ENCODE measurements at regions not wholly inside any gene's neighbourhood (a gene's known extent, or its start where the extent isn't known, plus 50 kb on each side); places are given as distances from the start of the nearest gene placed in this dataset.
"Not testable (repeated sequence)": the region's sequence is repeated elsewhere in the genome, so short reads cannot be mapped to it uniquely, and the experiment has no call there.

DNA sequence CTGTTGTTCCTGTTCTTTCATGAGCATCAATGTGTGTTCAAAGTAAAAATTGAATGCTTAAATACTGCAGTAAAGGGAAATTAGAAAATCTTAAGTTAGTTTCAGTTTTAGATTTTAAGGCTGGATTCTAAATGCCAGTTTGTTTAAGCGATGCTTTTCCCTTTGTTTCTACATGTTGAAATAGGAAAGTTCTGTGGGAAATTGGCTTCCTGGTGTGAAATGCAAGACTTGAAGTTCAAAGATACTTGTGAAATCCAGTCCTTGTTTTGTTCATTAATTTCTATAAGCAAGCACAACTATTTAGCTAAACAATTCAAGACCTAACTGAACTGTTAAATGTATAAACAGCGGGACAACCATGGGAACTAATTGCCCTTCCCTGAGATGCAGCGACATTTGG, 149.1 kb downstream of the LYPLAL1 start:
- ATAC-seq, result no peak
- no peak for TF ChIP-seq CTCF (IDR thresholded peaks at IDR 0.05)
- Histone ChIP-seq H3K4me1 (peaks cover 0 to 6% (median 0%) of the 10 kb centered on the region in 9 donors), H3K36me3 (peaks cover 0 to 6% (median 0%) of the 10 kb centered on the region in 9 donors), H3K27ac (no peak overlapping the region), H3K9me3 (no peaks in the 10 kb centered on the region), H3K4me3 (no peak overlapping the region), H3K27me3 (no peaks in the 10 kb centered on the region)
- DNase-seq, result no peak
- WGBS, 2 donors, result 93 to 95% methylated on average over 3 of the region's 3 CpGs
- intact Hi-C loops (cut with DNase I), result no loop called here

DNA sequence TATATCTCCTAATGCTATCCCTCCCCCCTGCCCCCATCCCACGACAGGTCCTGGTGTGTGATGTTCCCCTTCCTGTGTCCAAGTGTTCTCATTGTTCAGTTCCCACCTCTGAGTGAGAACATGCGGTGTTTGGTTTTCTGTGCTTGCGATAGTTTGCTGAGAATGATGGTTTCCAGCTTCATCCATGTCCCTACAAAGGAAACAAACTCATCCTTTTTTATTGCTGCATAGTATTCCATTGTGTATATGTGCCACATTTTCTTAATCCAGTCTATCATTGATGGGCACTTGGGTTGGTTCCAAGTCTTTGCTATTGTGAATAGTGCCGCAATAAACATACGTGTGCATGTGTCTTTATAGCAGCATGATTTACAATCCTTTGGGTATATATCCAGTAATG, 146.9 kb downstream of the LYPLAL1 start:
- H3K27ac ChIP-seq; H3K36me3 ChIP-seq; intact Hi-C loops (cut with DNase I): not testable (repeated sequence)

DNA sequence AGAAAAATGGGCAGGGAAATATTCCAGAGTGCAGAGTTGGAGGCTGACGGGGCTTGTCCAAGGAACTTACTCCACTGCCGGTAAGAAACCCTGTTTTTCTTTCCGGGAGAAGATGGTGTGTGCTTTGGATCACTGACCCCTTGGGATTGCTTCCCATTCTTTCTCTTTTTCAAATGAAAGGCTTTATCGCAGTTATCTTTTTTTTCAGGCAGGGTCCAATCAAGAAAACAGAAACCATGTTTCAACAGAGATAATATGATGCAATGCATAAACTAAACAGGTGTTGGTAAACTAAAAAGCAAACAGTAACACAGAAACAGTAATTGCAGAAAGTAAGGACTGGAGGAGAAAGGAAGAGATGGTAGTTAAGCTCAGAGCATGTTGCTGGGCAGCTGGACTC, 145.1 kb downstream of the LYPLAL1 start:
- Histone ChIP-seq H3K36me3 (no peaks in the 10 kb centered on the region), H3K27ac (no peak overlapping the region), H3K4me3 (no peak overlapping the region), H3K4me1 (peaks cover 0 to 2% (median 0%) of the 10 kb centered on the region in 9 donors), H3K9me3 (peaks cover 0 to 21% (median 11%) of the 10 kb centered on the region in 11 donors), H3K27me3 (no peaks in the 10 kb centered on the region)
- intact Hi-C loops (cut with DNase I), result loop anchor here in 1 of 10 donors (1.0 kb wide), 1 partner anchor 13 kb away; no protein-coding TSS in a partner anchor
- DNase-seq, result no peak
- ATAC-seq, result no peak
- TF ChIP-seq CTCF (IDR thresholded peaks at IDR 0.05), result no peak
- whole genome bisulfite sequencing, 2 donors, result 70 to 81% methylated on average over 4 of the region's 4 CpGs

More for the DNA sequence above, 146.9 kb downstream of the LYPLAL1 start:
- peaks cover 0 to 17% (median 11%) of the 10 kb centered on the region in 11 donors for H3K9me3 ChIP-seq
- WGBS, 2 donors, result 94 to 96% methylated on average over 3 to 4 of the region's 5 CpGs
- not testable (repeated sequence) for ATAC-seq, H3K4me1 ChIP-seq, H3K4me3 ChIP-seq, DNase-seq, H3K27me3 ChIP-seq

DNA sequence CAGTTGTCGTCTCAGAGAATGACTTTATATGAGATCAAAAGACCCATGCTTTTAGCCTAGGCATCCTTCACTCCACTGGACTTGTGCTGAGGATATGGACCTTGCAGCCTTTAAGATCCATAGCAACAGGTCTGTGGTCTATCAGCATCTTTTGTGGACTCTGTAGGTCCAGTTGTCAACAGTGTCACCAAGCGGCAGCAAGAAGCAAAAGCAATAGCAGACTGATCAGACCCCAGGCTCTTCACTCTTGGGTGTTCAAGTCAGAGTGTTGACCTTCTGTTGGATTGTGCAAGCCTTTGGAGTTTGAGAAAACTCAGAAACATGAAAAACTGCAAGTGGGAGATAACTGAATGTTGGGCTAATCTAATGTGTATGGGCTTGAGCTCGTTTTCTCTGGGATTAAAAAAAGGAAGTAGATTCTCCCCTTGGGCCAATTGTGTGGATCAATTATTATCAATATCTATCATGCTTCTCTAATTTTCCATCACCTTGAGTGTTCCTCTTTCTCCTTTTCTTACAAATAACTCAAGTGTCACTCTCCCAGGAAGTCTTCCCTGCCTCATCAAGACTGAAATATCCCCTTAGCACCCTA, 144.2 kb downstream of the LYPLAL1 start:
- no peaks in the 10 kb centered on the region for H3K27me3 ChIP-seq
- H3K27ac ChIP-seq, result no peak overlapping the region
- WGBS, 2 donors, result 81 to 90% methylated on average over 3 of the region's 3 CpGs
- peaks cover 0 to 21% (median 11%) of the 10 kb centered on the region in 11 donors for H3K9me3 ChIP-seq
- H3K4me1 ChIP-seq, result peaks cover 0 to 7% (median 0%) of the 10 kb centered on the region in 9 donors
- intact Hi-C loops (cut with DNase I), result loop anchor here in 1 of 10 donors (1.0 kb wide), 1 partner anchor 12 kb away; no protein-coding TSS in a partner anchor
- H3K36me3 ChIP-seq, result no peaks in the 10 kb centered on the region
- TF ChIP-seq CTCF (IDR thresholded peaks at IDR 0.05), result peak in 1 of 9 donors; percentile 7
- no peak for DNase-seq
- no peak overlapping the region for H3K4me3 ChIP-seq
- ATAC-seq, result no peak

DNA sequence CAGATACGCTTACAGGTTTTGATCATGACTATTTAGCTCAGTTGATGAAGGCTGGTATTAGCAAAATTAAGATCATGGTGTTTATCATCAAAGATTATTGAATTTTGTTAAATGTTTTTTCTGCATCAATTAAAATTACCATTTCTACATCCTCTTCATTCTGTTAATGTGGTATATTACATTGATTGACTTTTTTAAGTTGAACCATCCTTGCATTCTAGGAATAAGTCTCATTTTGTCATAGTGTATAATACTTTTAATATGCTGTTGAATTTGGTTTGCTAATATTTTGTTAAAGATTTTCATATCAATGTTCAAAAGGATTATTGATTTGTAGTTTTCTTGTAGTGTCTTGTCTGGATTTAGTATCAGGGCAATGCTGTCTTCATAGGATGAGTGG, 142.4 kb downstream of the LYPLAL1 start:
- Histone ChIP-seq H3K27me3 (no peaks in the 10 kb centered on the region), H3K4me3 (no peak overlapping the region), H3K9me3 (peaks cover 0 to 21% (median 11%) of the 10 kb centered on the region in 11 donors), H3K4me1 (peaks cover 0 to 10% (median 0%) of the 10 kb centered on the region in 9 donors), H3K36me3 (no peaks in the 10 kb centered on the region), H3K27ac (no peak overlapping the region)
- no peak for TF ChIP-seq CTCF (IDR thresholded peaks at IDR 0.05)
- intact Hi-C loops (cut with DNase I), result no loop called here
- ATAC-seq (no peak), DNase-seq (no peak)
- 98 to 100% methylated on average over 1 of the region's 1 CpG for WGBS, 2 donors
